Cardiac muscle cell (in vitro differentiated cells and primary cell): ENCODE measurements at regions not wholly inside any gene's neighbourhood (a gene's known extent, or its start where the extent isn't known, plus 50 kb on each side); places are given as distances from the start of the nearest gene placed in this dataset.
"Not testable (repeated sequence)": the region's sequence is repeated elsewhere in the genome, so short reads cannot be mapped to it uniquely, and the experiment has no call there.

Experiments
- DNase-seq, 2 donors: peaks; one replicate each; pipeline versions ENCODE4 v3.0.0 to v3.0.0-alpha.2; 2010 to 2017; ENCODE audit warnings: low read depth in 1 of 2, low spot score in 1 of 2
- H3K27ac ChIP-seq: fragments of 200-600 bp; sonication (generic); 2 replicates; pipeline ENCODE4 v1.5.1; 2016
- H3K27me3 ChIP-seq: fragments of 200-600 bp; sonication (generic); 2 replicates; pipeline ENCODE4 v1.6.0; 2016; ENCODE audit warnings: control low read depth
- H3K36me3 ChIP-seq: fragments of 200-600 bp; sonication (generic); 2 replicates; pipeline ENCODE4 v1.5.1; 2016; ENCODE audit warnings: control low read depth
- H3K4me1 ChIP-seq: fragments of 200-600 bp; sonication (generic); 2 replicates; pipeline ENCODE4 v1.8.1; 2017; ENCODE audit warnings: low read depth, mild to moderate bottlenecking, mixed run types
- H3K4me3 ChIP-seq: fragments of 200-600 bp; sonication (generic); 2 replicates; pipeline ENCODE4 v1.5.1; 2016; ENCODE audit warnings: mild to moderate bottlenecking
- H3K9me3 ChIP-seq: fragments of 200-600 bp; sonication (generic); 2 replicates; pipeline ENCODE4 v1.5.1; 2017; ENCODE audit warnings: low read depth, mild to moderate bottlenecking, control low read depth
- CTCF ChIP-seq: IDR thresholded peaks from 2 replicates; pipeline ENCODE4 v1.5.1; 2012; ENCODE audit warnings: low read depth, mild to moderate bottlenecking, low read length

- H3K4me1 ChIP-seq = peaks cover 12% of the 10 kb centered on the region
- DNase-seq = no peak
- H3K4me3 ChIP-seq = no peak overlapping the region
- H3K36me3 ChIP-seq = no peaks in the 10 kb centered on the region
- H3K27ac ChIP-seq = no peak overlapping the region
- no peaks in the 10 kb centered on the region for H3K27me3 ChIP-seq
- no peaks in the 10 kb centered on the region for H3K9me3 ChIP-seq
- no peak for TF ChIP-seq CTCF
Measured at GRCh38 chr7:89618274-89618673, 536.0 kb upstream of the STEAP1 start.

GRCh38 chr7:89621925-89622641 lies 532.2 kb upstream of the STEAP1 start:
- Histone ChIP-seq H3K4me1 (peaks cover 12% of the 10 kb centered on the region), H3K27ac (no peak overlapping the region), H3K4me3 (no peak overlapping the region), H3K27me3 (no peaks in the 10 kb centered on the region), H3K9me3 (no peaks in the 10 kb centered on the region), H3K36me3 (no peaks in the 10 kb centered on the region)
- no peak for DNase-seq
- TF ChIP-seq CTCF = no peak

GRCh38 chr7:89623018-89623672 lies 531.1 kb upstream of the STEAP1 start:
- peak; percentile 49 to 68 for DNase-seq
- H3K4me1 ChIP-seq = peaks cover 11% of the 10 kb centered on the region
- peak; percentile 72 for TF ChIP-seq CTCF
- no peak overlapping the region for H3K27ac ChIP-seq
- H3K9me3 ChIP-seq = no peaks in the 10 kb centered on the region
- no peaks in the 10 kb centered on the region for H3K27me3 ChIP-seq
- H3K4me3 ChIP-seq = no peak overlapping the region
- no peaks in the 10 kb centered on the region for H3K36me3 ChIP-seq

GRCh38 chr7:89624155-89624554 lies 530.1 kb upstream of the STEAP1 start:
- not testable (repeated sequence) for H3K27me3 ChIP-seq, H3K36me3 ChIP-seq, H3K4me3 ChIP-seq, DNase-seq, H3K9me3 ChIP-seq, H3K27ac ChIP-seq, H3K4me1 ChIP-seq

GRCh38 chr7:89648509-89648908 lies 505.8 kb upstream of the STEAP1 start:
- no peak for DNase-seq
- no peak overlapping the region for H3K4me3 ChIP-seq
- no peaks in the 10 kb centered on the region for H3K4me1 ChIP-seq
- no peaks in the 10 kb centered on the region for H3K9me3 ChIP-seq
- H3K27ac ChIP-seq = no peak overlapping the region
- no peaks in the 10 kb centered on the region for H3K27me3 ChIP-seq
- no peak for TF ChIP-seq CTCF
- H3K36me3 ChIP-seq = no peaks in the 10 kb centered on the region

GRCh38 chr7:89655946-89656345 lies 498.3 kb upstream of the STEAP1 start:
- Histone ChIP-seq H3K4me1 (peaks cover 17% of the 10 kb centered on the region), H3K4me3 (no peak overlapping the region), H3K27ac (no peak overlapping the region), H3K9me3 (no peaks in the 10 kb centered on the region), H3K27me3 (no peaks in the 10 kb centered on the region), H3K36me3 (no peaks in the 10 kb centered on the region)
- DNase-seq = peak in 1 of 2 donors; percentile 3
- TF ChIP-seq CTCF = no peak
